ENCODE measurements at regions not wholly inside any gene's neighbourhood (a gene's known extent, or its start where the extent isn't known, plus 50 kb on each side); places are given as distances from the start of the nearest gene placed in this dataset.

DNA sequence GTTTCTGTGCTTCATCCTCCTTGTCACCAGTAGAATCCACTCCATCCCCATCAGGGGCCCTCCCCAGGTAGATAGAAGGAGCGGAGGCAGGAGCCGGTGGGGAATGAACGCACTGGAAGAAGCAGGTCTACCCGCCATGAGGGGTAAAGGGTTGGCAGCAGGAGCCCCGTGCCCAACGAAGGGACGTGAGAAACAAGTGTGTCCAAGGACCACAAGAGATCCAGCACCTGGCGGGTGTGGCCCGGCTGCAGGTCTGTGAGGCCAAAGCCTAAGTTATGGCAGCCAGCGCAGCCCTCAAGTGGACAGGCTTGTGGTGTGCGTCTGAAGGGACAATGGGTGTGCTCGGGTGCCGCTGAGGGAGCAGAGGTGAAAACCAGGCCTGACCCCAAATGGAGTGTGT is 94.3 kb downstream of the IRX2 start:
- no peak for DNase-seq

GRCh38 chr5:2656206-2656605 is 95.3 kb downstream of the IRX2 start:
- DNase-seq, result no peak

- no peak for DNase-seq
These were observed 97.5 kb downstream of the IRX2 start for GRCh38 chr5:2653991-2654390.

- no peak for DNase-seq
These were observed 100.4 kb downstream of the IRX2 start for GRCh38 chr5:2651116-2651515.

- no peak for DNase-seq
These were observed 108.7 kb downstream of the IRX2 start for GRCh38 chr5:2642684-2643345.

DNA sequence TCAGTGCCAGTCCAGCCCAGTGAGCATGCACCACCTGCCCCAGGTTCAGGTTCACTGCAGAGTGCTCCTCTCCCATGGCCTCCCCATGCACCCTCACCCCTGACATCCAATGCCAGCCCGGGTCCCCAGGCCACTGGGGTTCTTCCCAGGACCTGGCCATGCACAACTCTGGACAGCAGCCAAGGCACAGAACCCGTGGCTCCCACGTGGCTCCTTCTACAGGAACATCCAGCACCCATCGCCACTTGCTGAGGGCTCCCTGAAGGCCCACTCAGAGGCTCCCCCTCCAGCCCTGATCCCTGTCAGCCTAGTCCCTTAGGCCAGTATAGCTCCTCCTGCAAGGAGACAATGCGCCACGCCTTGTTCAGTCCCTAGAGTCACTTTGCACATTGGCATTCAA is 110.8 kb downstream of the IRX2 start:
- no peak for DNase-seq

- no peak for DNase-seq
These were observed 112.1 kb downstream of the IRX2 start for GRCh38 chr5:2639425-2639824.

DNA sequence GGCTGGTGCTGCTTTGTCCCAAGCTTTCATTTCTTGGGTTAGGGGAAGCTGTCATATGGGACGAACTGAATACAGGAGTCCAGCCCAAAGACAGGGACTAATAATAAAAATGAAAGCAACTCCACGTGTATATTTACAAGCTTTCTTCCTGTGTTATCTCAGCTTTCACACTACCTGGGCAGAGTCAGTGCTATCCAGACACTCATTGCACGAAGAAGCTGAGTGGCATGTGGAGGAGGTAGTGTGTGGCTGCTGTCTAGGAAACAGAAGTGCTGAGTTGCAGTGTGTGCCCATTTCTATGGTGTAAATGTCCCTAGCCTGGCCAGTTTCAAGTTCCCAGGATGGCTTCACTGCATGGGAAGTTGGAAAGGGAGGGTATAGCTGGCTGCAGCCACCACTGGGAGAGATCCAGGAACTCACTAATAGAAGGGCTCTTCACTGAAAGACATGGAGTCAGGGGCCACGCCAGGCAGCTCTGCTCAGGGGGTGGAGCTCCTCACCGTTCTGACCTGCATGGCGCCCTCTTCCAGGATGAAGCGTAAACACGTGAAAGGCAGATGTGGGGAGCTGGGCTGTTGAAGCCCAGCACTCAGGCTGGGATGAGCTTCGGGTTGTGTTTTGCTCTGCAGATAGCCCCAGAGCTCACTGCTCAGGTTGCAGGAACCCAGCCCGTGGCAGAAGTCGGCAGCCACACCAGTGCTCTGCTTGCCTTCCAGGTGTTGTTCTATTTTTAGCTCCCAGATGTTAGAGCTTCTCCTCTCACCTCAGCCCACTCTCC is 116.9 kb downstream of the IRX2 start:
- DNase-seq, result no peak

DNA sequence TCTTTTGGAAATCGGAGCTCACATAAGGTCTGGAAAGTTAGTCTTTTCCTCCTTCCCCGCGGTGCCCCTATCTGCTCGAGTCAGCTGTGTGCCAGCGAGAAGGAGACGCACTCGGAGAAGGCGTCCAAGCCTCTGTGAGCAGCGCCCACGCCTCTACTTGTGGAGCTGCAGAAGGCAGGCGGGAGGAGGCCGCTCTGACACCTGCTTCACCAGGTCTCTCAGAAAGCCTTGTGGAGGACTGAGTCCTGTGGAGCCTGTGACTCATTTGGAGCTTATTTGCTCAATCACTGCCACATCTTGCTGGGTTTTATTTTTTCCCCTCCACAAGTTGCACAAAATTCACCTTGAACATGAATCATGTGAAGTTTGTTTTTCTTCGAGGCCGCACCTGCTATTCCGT is 117.5 kb downstream of the IRX2 start:
- DNase-seq, result no peak

DNA sequence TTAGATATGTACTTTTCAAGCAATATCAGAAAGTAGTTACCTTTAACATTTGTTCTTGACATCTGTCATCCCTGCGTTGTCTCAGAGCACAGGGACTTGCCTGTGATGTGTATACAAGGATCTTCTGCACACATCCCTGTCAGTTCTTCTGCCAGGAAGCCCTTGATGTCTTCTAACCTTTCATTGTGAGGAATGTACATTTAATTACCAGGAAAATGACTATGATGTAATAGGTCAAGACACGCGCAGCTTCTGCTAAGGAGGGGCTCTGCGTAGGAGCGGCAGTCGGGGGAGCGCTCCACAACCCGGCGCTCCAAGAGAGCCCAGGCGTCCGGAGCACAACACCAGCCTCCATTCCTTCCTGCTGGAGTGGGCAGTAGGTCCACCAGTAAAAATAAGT is 119.7 kb downstream of the IRX2 start:
- DNase-seq, result no peak

- no peak for DNase-seq
These were observed 122.4 kb downstream of the IRX2 start for GRCh38 chr5:2629045-2629444.

GRCh38 chr5:2627867-2628266 is 123.6 kb downstream of the IRX2 start:
- no peak for DNase-seq

- DNase-seq, result no peak
These were observed 124.9 kb downstream of the IRX2 start for GRCh38 chr5:2626572-2626971.

DNA sequence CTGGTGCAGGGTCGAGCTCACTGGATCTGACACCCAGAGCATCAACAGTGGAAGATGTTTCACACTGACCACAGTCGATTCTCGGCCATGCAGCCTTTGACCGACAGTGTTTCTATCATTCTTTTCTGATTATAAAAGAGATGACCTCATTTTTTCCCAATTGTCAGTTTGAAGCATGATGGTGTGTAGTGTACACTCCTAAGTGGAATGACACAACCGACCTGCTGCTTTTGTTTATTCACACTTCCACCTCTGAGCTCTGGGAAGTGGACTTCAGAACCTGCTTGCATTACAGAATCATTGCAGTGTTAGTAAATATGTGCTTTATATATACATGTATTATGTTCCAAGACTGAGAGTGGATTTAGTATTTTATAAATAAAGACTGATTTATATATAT is 128.6 kb downstream of the IRX2 start:
- no peak for DNase-seq

DNA sequence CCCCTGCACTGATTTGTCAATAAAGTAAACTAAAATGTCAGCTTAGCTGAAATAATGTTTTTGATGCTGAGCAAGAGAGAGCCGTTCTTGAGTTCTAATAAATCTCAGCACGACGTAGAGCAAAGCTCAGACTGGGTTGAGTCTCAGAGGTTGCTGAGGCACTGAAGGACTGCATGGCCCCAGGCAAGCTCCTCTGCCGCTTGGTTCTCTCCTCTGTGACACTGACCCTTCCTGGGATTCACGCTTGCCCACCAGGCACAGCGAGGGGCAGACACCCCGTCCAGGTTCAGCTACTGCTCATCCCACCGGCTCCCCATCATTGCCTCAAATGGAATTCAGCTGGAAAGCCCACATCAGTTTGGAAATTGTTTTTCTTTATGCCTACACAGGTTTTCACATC is 129.8 kb downstream of the IRX2 start:
- no peak for DNase-seq

GRCh38 chr5:2619216-2619615 is 132.3 kb downstream of the IRX2 start:
- DNase-seq, result no peak

- no peak for DNase-seq
These were observed 134.0 kb downstream of the IRX2 start for GRCh38 chr5:2617461-2617860.

- DNase-seq, result no peak
These were observed 135.6 kb downstream of the IRX2 start for GRCh38 chr5:2615917-2616316.

DNA sequence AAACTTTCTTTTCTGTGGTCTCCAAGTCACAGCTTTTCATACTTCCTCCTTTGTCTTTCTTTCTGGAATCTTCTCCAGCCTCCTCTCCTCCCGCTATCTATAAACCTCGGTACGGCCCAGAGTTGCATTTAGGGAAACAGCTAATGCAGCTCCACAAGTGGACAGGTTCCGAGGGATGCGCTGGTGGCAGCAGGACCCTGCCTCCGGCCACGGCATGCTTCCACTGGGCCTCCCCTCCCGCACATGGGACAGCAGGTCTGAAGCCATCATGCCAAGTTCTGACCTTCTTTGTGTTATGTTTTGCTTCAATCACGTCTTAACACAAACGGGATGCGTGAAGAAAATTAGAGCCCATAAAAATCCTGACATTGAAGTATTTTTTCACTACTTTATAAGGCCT is 136.9 kb downstream of the IRX2 start:
- no peak for DNase-seq

GRCh38 chr5:2611659-2612058 is 139.8 kb downstream of the IRX2 start:
- DNase-seq, result no peak

DNA sequence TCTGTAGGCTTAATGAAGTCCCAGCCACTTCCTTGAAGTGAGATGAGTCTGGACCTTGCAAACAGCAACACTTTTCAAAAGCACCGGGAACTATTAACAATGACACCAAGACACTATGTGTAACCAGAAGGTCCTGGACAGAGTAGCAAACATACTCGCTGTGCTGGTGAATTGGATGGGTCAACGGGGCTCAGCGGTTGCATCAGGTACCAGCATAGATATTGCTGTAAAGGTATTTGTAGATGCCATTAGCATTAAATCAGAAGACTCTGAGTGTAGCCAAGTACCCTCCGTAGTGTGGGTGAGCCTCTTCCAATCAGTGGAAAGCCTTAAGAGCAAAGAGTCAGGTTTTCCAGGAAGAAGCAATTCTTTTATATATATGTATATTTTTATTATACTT is 140.5 kb downstream of the IRX2 start:
- no peak for DNase-seq

DNA sequence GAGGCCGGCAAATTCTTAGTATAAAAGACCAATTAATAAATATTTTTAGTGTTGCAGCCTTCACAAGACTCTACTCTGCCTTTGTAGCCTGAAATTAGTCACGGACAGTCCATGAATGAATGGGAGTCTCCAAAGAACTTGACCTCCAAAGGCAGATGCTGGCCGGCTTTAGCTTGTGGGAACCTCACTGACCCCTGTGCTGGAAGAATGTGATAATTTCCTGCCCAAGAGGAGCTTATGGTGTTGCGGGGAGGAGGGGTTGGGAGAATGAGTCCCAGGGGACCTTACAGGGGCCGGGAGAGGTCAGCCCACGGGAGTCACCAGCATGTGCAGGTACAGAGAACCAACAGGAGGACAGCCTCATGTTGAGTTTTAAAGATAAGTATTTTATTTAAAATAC is 143.1 kb downstream of the IRX2 start:
- no peak for DNase-seq

- DNase-seq, result no peak
These were observed 143.9 kb downstream of the IRX2 start for GRCh38 chr5:2607598-2607997.

GRCh38 chr5:2603272-2603575 is 148.3 kb downstream of the IRX2 start:
- DNase-seq, result no peak
